C4-2B (cell line): ENCODE measurements at regions not wholly inside any gene's neighbourhood (a gene's known extent, or its start where the extent isn't known, plus 50 kb on each side); places are given as distances from the start of the nearest gene placed in this dataset.

Source experiments
- CTCF ChIP-seq: fragments of 450-650 bp; conservative IDR thresholded peaks from 2 replicates; pipeline ENCODE4 v1.5.1; 2017; ENCODE audit warnings: mild to moderate bottlenecking
- ZFX ChIP-seq: fragments of 450-650 bp; IDR thresholded peaks from 2 replicates; pipeline ENCODE4 v1.6.1; 2017

- TF ChIP-seq CTCF (no peak), ZFX (no peak)
Measured at GRCh38 chr18:39549144-39549543, 1983.5 kb upstream of the CELF4 start.
